ENCODE measurements at regions not wholly inside any gene's neighbourhood (a gene's known extent, or its start where the extent isn't known, plus 50 kb on each side); places are given as distances from the start of the nearest gene placed in this dataset.
A peak's percentile ranks its signal among the peaks of the same experiment; 100 is the strongest.

- Histone ChIP-seq H3K4me3 (no peak overlapping the region), H3K27ac (no peak overlapping the region), H3K4me1 (peaks cover 3% of the 10 kb centered on the region), H3K27me3 (no peaks in the 10 kb centered on the region), H3K9me3 (no peaks in the 10 kb centered on the region), H3K36me3 (replicated peaks in 1 of 2; ENCODE audit: insufficient read depth in 1 of 2, low read depth in 2 of 2) (no peaks in the 10 kb centered on the region)
- no peak for TF ChIP-seq CTCF (IDR thresholded peaks at IDR 0.05)
- intact Hi-C loops (cut with DNase I): no loop called here
- ATAC-seq (no peak), DNase-seq (no peak)
- WGBS, 2 donors: 89 to 100% methylated on average over 2 of the region's 2 CpGs
These were observed 196.0 kb downstream of the DIPK2A start for GRCh38 chr3:144167634-144168033.

- H3K27ac ChIP-seq: no peak overlapping the region
- DNase-seq (no peak), ATAC-seq (no peak)
- H3K4me1 ChIP-seq: peaks cover 4% of the 10 kb centered on the region
- no peaks in the 10 kb centered on the region for H3K9me3 ChIP-seq
- 85 to 86% methylated on average over 1 of the region's 1 CpG for WGBS, 2 donors
- TF ChIP-seq CTCF (IDR thresholded peaks at IDR 0.05) (no peak), POLR2A (IDR thresholded peaks at IDR 0.05) (no peak)
- H3K36me3 ChIP-seq (replicated peaks in 1 of 2; ENCODE audit: insufficient read depth in 1 of 2, low read depth in 2 of 2): no peaks in the 10 kb centered on the region
- intact Hi-C loops (cut with DNase I): no loop called here
- no peak overlapping the region for H3K4me3 ChIP-seq
- H3K27me3 ChIP-seq: no peaks in the 10 kb centered on the region
These were observed 201.9 kb downstream of the DIPK2A start for GRCh38 chr3:144173491-144173890.

- DNase-seq: no peak
- 95 to 97% methylated on average over 20 to 21 of the region's 21 CpGs for WGBS, 2 donors
- Histone ChIP-seq H3K4me3 (no peak overlapping the region), H3K9me3 (no peaks in the 10 kb centered on the region), H3K36me3 (replicated peaks in 1 of 2; ENCODE audit: insufficient read depth in 1 of 2, low read depth in 2 of 2) (no peaks in the 10 kb centered on the region), H3K27me3 (no peaks in the 10 kb centered on the region), H3K4me1 (peaks cover 16% of the 10 kb centered on the region), H3K27ac (no peak overlapping the region)
- TF ChIP-seq POLR2A (IDR thresholded peaks at IDR 0.05) (no peak), CTCF (IDR thresholded peaks at IDR 0.05) (no peak)
- no peak for ATAC-seq
- intact Hi-C loops (cut with DNase I): no loop called here
These were observed 204.2 kb downstream of the DIPK2A start for GRCh38 chr3:144175644-144176425.

GRCh38 chr3:144177649-144178048 is 206.0 kb downstream of the DIPK2A start:
- Histone ChIP-seq H3K36me3 (replicated peaks in 1 of 2; ENCODE audit: insufficient read depth in 1 of 2, low read depth in 2 of 2) (no peaks in the 10 kb centered on the region), H3K4me1 (peaks cover 16% of the 10 kb centered on the region), H3K27me3 (no peaks in the 10 kb centered on the region), H3K4me3 (no peak overlapping the region), H3K27ac (no peak overlapping the region), H3K9me3 (no peaks in the 10 kb centered on the region)
- no peak for TF ChIP-seq CTCF (IDR thresholded peaks at IDR 0.05)
- no peak for TF ChIP-seq POLR2A (IDR thresholded peaks at IDR 0.05)
- DNase-seq (peak in 2 of 4 donors; percentile 9 to 17), ATAC-seq (peak; percentile 47)
- intact Hi-C loops (cut with DNase I): no loop called here
- 59 to 71% methylated on average over 2 of the region's 2 CpGs for WGBS, 2 donors

- intact Hi-C loops (cut with DNase I): no loop called here
- H3K36me3 ChIP-seq (replicated peaks in 1 of 2; ENCODE audit: insufficient read depth in 1 of 2, low read depth in 2 of 2): no peaks in the 10 kb centered on the region
- no peaks in the 10 kb centered on the region for H3K27me3 ChIP-seq
- no peaks in the 10 kb centered on the region for H3K9me3 ChIP-seq
- H3K4me1 ChIP-seq: peaks cover 16% of the 10 kb centered on the region
- DNase-seq: no peak
- no peak overlapping the region for H3K4me3 ChIP-seq
- 92 to 95% methylated on average over 2 of the region's 2 CpGs for WGBS, 2 donors
- H3K27ac ChIP-seq: no peak overlapping the region
- no peak for TF ChIP-seq POLR2A (IDR thresholded peaks at IDR 0.05)
- TF ChIP-seq CTCF (IDR thresholded peaks at IDR 0.05): no peak
- no peak for ATAC-seq
These were observed 207.0 kb downstream of the DIPK2A start for GRCh38 chr3:144178607-144179006.

Data from body of pancreas (tissue), 4 donors.